ENCODE measurements at regions not wholly inside any gene's neighbourhood (a gene's known extent, or its start where the extent isn't known, plus 50 kb on each side); places are given as distances from the start of the nearest gene placed in this dataset.

DNA sequence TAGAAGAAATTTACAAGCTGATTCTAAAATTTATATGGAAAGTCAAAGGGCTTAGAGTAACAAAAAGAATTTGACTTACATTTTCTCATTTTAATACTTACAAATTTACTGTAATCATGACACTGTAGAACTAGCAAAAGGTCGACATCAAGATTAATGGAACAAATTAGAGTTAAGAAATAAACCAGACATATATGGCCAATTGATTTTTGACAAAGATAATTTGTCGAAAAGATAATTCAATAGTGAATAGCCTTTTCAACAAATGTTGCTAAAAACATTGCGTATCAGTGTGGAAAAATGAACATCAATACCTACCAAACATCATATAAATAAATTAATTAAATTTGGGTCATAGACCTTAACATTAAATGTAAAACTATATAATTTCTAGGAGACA is 955.5 kb upstream of the AUTS2 start:
- CTCF ChIA-PET: no interaction called here
- ATAC-seq (replicated peaks in 1 of 4) (no peak), DNase-seq (no peak)
- Histone ChIP-seq H3K9me3 (no peaks in the 10 kb centered on the region), H3K4me3 (ENCODE audit: control insufficient read depth in 1 of 2, extremely low read depth in 1 of 2, low read length in 1 of 2) (no peak overlapping the region), H3K27me3 (replicated peaks in 1 of 2; ENCODE audit: control insufficient read depth in 2 of 2, extremely low read depth in 1 of 2, insufficient read depth in 2 of 2, low read length in 1 of 2) (no peaks in the 10 kb centered on the region), H3K36me3 (ENCODE audit: control insufficient read depth in 2 of 2, extremely low read depth in 1 of 2, insufficient read depth in 1 of 2, low read length in 1 of 2) (no peaks in the 10 kb centered on the region), H3K4me1 (ENCODE audit: control insufficient read depth in 1 of 2, extremely low read depth in 1 of 2, insufficient read depth in 2 of 2, low read length in 2 of 2) (no peaks in the 10 kb centered on the region), H3K27ac (ENCODE audit: low read length) (no peak overlapping the region)
- Mint-ChIP-seq H3K27ac (no peak overlapping the region), H3K9me3 (peaks cover 9 to 19% (median 11%) of the 10 kb centered on the region in 3 donors), H3K36me3 (no peaks in the 10 kb centered on the region), H3K27me3 (no peaks in the 10 kb centered on the region), H3K4me1 (no peaks in the 10 kb centered on the region), H3K4me3 (no peak overlapping the region)
- no CpG with 5 or more reads among the region's 3 CpGs for WGBS (ENCODE audit: insufficient coverage)
- POLR2A ChIA-PET: no interaction called here

DNA sequence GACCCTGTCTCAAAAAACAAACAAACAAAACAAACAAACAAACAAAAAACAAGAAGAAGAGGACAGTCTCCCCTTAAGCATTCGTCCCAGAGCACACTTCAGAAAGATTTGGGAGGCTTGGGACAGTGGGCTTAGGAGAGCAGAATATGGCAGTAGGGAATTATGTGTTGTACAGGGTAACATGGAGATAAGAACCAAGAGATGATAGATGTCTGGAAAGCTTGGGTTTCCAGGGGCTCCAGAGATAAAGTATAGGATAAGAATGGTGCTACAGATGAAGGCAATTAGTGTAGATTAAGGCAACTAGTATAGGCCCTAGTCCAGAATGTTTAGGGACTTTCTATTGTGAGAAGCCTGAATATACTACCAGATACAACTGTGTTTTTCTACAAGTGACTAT is 934.9 kb upstream of the AUTS2 start:
- Mint-ChIP-seq H3K9me3 (peaks cover 9 to 22% (median 17%) of the 10 kb centered on the region in 3 donors), H3K27me3 (peaks cover 0 to 4% of the 10 kb centered on the region in 2 donors), H3K36me3 (no peaks in the 10 kb centered on the region), H3K4me3 (no peak overlapping the region), H3K27ac (no peak overlapping the region), H3K4me1 (no peaks in the 10 kb centered on the region)
- no CpG with 5 or more reads among the region's 1 CpG for WGBS (ENCODE audit: insufficient coverage)
- ChIA-PET CTCF (no interaction called here), POLR2A (no interaction called here)
- no peaks in the 10 kb centered on the region for H3K4me1 ChIP-seq (ENCODE audit: control insufficient read depth in 1 of 2, extremely low read depth in 1 of 2, insufficient read depth in 2 of 2, low read length in 2 of 2)
- H3K27ac ChIP-seq (ENCODE audit: low read length): no peak overlapping the region
- DNase-seq (no peak), ATAC-seq (replicated peaks in 1 of 4) (no peak)
- H3K27me3 ChIP-seq (replicated peaks in 1 of 2; ENCODE audit: control insufficient read depth in 2 of 2, extremely low read depth in 1 of 2, insufficient read depth in 2 of 2, low read length in 1 of 2): no peaks in the 10 kb centered on the region
- no peaks in the 10 kb centered on the region for H3K36me3 ChIP-seq (ENCODE audit: control insufficient read depth in 2 of 2, extremely low read depth in 1 of 2, insufficient read depth in 1 of 2, low read length in 1 of 2)
- no peaks in the 10 kb centered on the region for H3K9me3 ChIP-seq
- no peak overlapping the region for H3K4me3 ChIP-seq (ENCODE audit: control insufficient read depth in 1 of 2, extremely low read depth in 1 of 2, low read length in 1 of 2)

DNA sequence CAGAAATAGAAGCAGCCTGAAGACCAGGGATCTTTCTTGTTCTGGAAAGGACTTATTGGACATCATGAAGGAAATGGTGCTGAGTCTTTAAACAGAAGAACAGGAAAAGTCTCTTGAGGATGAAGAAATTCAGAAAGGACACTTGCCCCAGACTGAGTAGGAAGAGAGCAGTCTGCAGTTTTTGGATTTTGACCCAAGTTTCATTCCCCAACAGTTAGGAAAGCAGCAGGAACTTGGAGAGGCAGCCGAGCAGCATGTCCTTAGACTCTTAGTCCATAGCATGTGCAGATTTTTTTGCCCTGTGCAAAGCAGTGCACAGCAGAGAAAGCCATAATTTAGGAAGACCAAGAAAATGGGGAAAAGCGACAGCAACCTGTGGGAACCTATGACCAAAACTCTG is 927.2 kb upstream of the AUTS2 start:
- H3K27me3 ChIP-seq (replicated peaks in 1 of 2; ENCODE audit: control insufficient read depth in 2 of 2, extremely low read depth in 1 of 2, insufficient read depth in 2 of 2, low read length in 1 of 2): no peaks in the 10 kb centered on the region
- no peaks in the 10 kb centered on the region for H3K36me3 Mint-ChIP-seq
- H3K27ac Mint-ChIP-seq: no peak overlapping the region
- POLR2A ChIA-PET: no interaction called here
- 59% methylated on average over 2 of the region's 2 CpGs for WGBS (ENCODE audit: insufficient coverage)
- ATAC-seq (replicated peaks in 1 of 4): no peak
- DNase-seq: no peak
- CTCF ChIA-PET: interaction anchor here in 1 of 2 donors (0.7 kb wide), 1 partner anchor 528 kb away, joined by 7 read pairs; no protein-coding TSS in a partner anchor
- peaks cover 0 to 4% of the 10 kb centered on the region in 2 donors for H3K27me3 Mint-ChIP-seq
- H3K4me3 ChIP-seq (ENCODE audit: control insufficient read depth in 1 of 2, extremely low read depth in 1 of 2, low read length in 1 of 2): no peak overlapping the region
- H3K4me1 ChIP-seq (ENCODE audit: control insufficient read depth in 1 of 2, extremely low read depth in 1 of 2, insufficient read depth in 2 of 2, low read length in 2 of 2): no peaks in the 10 kb centered on the region
- H3K27ac ChIP-seq (ENCODE audit: low read length): no peak overlapping the region
- H3K4me1 Mint-ChIP-seq: no peaks in the 10 kb centered on the region
- H3K9me3 Mint-ChIP-seq: peaks cover 11 to 27% (median 16%) of the 10 kb centered on the region in 3 donors
- no peaks in the 10 kb centered on the region for H3K9me3 ChIP-seq
- H3K4me3 Mint-ChIP-seq: no peak overlapping the region
- H3K36me3 ChIP-seq (ENCODE audit: control insufficient read depth in 2 of 2, extremely low read depth in 1 of 2, insufficient read depth in 1 of 2, low read length in 1 of 2): no peaks in the 10 kb centered on the region

DNA sequence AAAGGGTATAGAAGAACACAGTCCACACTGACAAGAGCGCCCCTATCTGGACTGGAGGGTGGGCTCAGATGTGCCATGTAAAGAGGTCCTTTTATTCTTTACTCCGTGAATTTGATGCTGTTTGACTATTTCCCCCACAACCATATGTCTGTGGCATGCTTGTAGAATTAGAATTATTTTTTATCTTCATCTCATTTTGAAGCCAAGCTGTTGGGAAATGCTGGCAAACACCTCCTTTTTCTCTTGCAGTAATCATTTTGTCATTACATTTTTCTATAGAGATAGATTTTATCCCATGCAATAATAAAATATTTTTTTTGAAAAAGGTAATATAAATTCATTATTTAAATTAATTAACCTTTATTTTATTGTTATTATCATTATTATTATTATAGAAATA is 926.6 kb upstream of the AUTS2 start:
- ChIA-PET CTCF (no interaction called here), POLR2A (no interaction called here)
- DNase-seq (no peak), ATAC-seq (replicated peaks in 1 of 4) (no peak)
- Mint-ChIP-seq H3K9me3 (peaks cover 12 to 30% (median 16%) of the 10 kb centered on the region in 3 donors), H3K36me3 (no peaks in the 10 kb centered on the region), H3K4me3 (no peak overlapping the region), H3K4me1 (no peaks in the 10 kb centered on the region), H3K27me3 (peaks cover 0 to 4% of the 10 kb centered on the region in 2 donors), H3K27ac (no peak overlapping the region)
- Histone ChIP-seq H3K36me3 (ENCODE audit: control insufficient read depth in 2 of 2, extremely low read depth in 1 of 2, insufficient read depth in 1 of 2, low read length in 1 of 2) (no peaks in the 10 kb centered on the region), H3K4me3 (ENCODE audit: control insufficient read depth in 1 of 2, extremely low read depth in 1 of 2, low read length in 1 of 2) (no peak overlapping the region), H3K27ac (ENCODE audit: low read length) (no peak overlapping the region), H3K27me3 (replicated peaks in 1 of 2; ENCODE audit: control insufficient read depth in 2 of 2, extremely low read depth in 1 of 2, insufficient read depth in 2 of 2, low read length in 1 of 2) (no peaks in the 10 kb centered on the region), H3K9me3 (no peaks in the 10 kb centered on the region), H3K4me1 (ENCODE audit: control insufficient read depth in 1 of 2, extremely low read depth in 1 of 2, insufficient read depth in 2 of 2, low read length in 2 of 2) (no peaks in the 10 kb centered on the region)
- no CpG with 5 or more reads among the region's 2 CpGs for WGBS (ENCODE audit: insufficient coverage)

DNA sequence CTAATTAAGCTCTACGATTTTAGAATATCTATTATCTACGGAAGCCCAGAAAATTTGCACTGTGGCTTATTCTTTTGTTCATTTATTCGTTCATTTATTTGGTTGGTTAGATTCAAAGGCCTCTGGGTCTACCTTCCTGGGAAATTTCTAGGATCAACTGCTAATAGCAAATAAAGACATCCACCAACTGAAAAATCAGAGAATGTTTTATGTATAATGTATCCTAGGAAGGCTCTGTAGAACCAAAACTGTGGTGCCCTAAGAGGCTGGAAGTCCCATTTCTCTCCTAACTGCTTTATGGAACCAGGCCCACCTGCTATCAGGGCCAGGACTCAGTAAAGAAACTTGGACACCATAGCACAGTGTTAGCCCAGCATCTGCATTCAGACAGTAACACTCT is 923.4 kb upstream of the AUTS2 start:
- H3K27ac Mint-ChIP-seq: no peak overlapping the region
- H3K27me3 ChIP-seq (replicated peaks in 1 of 2; ENCODE audit: control insufficient read depth in 2 of 2, extremely low read depth in 1 of 2, insufficient read depth in 2 of 2, low read length in 1 of 2): no peaks in the 10 kb centered on the region
- no peak overlapping the region for H3K4me3 ChIP-seq (ENCODE audit: control insufficient read depth in 1 of 2, extremely low read depth in 1 of 2, low read length in 1 of 2)
- H3K36me3 ChIP-seq (ENCODE audit: control insufficient read depth in 2 of 2, extremely low read depth in 1 of 2, insufficient read depth in 1 of 2, low read length in 1 of 2): no peaks in the 10 kb centered on the region
- CTCF ChIA-PET: no interaction called here
- H3K9me3 ChIP-seq: no peaks in the 10 kb centered on the region
- H3K4me3 Mint-ChIP-seq: no peak overlapping the region
- H3K4me1 ChIP-seq (ENCODE audit: control insufficient read depth in 1 of 2, extremely low read depth in 1 of 2, insufficient read depth in 2 of 2, low read length in 2 of 2): no peaks in the 10 kb centered on the region
- no peaks in the 10 kb centered on the region for H3K36me3 Mint-ChIP-seq
- no peak overlapping the region for H3K27ac ChIP-seq (ENCODE audit: low read length)
- no peaks in the 10 kb centered on the region for H3K4me1 Mint-ChIP-seq
- WGBS (ENCODE audit: insufficient coverage): no CpG with 5 or more reads among the region's 3 CpGs
- H3K27me3 Mint-ChIP-seq: no peaks in the 10 kb centered on the region
- POLR2A ChIA-PET: no interaction called here
- no peak for ATAC-seq (replicated peaks in 1 of 4)
- DNase-seq: no peak
- H3K9me3 Mint-ChIP-seq: peaks cover 13 to 31% (median 20%) of the 10 kb centered on the region in 3 donors

DNA sequence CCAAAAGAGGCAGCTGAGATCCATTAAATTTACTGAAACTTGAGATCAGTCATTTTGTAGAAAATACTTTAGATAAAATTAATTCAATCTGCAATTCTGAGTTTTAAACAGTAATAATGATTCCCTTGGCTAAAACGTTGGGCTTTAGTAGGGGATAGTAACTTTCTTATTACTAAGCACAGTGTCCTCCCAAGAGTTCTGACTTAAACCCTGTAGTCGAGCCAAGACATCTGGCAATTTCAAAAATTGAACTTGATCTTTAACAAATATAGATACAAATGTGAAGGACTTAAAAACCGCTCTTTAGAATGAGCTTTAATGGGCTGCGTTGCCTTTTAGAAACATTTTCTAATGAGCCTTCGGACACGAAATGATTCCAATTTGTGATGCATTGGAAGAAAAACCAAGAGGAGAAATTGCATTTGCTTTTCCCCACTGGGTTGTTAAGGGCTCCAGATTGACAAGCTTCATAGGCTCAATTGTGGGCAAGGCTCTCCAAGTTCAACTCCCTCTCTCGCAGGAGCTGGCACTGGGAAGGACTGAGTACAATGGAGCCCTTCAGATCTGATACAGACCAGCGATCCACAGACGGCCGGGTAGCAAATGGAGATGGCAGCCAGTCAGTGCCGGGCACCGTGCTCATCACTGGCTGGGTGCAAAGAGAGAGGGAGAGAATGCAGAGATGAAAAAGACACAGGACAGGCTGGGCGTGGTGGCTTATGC is 921.3 kb upstream of the AUTS2 start:
- ATAC-seq (replicated peaks in 1 of 4) (no peak), DNase-seq (no peak)
- no peaks in the 10 kb centered on the region for H3K36me3 ChIP-seq (ENCODE audit: control insufficient read depth in 2 of 2, extremely low read depth in 1 of 2, insufficient read depth in 1 of 2, low read length in 1 of 2)
- H3K4me1 ChIP-seq (ENCODE audit: control insufficient read depth in 1 of 2, extremely low read depth in 1 of 2, insufficient read depth in 2 of 2, low read length in 2 of 2): no peaks in the 10 kb centered on the region
- 95% methylated on average over 9 of the region's 13 CpGs for WGBS (ENCODE audit: insufficient coverage)
- Mint-ChIP-seq H3K4me1 (no peaks in the 10 kb centered on the region), H3K4me3 (no peak overlapping the region), H3K27me3 (no peaks in the 10 kb centered on the region), H3K9me3 (peaks cover 17 to 28% (median 17%) of the 10 kb centered on the region in 3 donors), H3K36me3 (no peaks in the 10 kb centered on the region), H3K27ac (no peak overlapping the region)
- CTCF ChIA-PET: no interaction called here
- H3K27me3 ChIP-seq (replicated peaks in 1 of 2; ENCODE audit: control insufficient read depth in 2 of 2, extremely low read depth in 1 of 2, insufficient read depth in 2 of 2, low read length in 1 of 2): no peaks in the 10 kb centered on the region
- H3K4me3 ChIP-seq (ENCODE audit: control insufficient read depth in 1 of 2, extremely low read depth in 1 of 2, low read length in 1 of 2): no peak overlapping the region
- H3K27ac ChIP-seq (ENCODE audit: low read length): no peak overlapping the region
- H3K9me3 ChIP-seq: no peaks in the 10 kb centered on the region
- POLR2A ChIA-PET: no interaction called here

DNA sequence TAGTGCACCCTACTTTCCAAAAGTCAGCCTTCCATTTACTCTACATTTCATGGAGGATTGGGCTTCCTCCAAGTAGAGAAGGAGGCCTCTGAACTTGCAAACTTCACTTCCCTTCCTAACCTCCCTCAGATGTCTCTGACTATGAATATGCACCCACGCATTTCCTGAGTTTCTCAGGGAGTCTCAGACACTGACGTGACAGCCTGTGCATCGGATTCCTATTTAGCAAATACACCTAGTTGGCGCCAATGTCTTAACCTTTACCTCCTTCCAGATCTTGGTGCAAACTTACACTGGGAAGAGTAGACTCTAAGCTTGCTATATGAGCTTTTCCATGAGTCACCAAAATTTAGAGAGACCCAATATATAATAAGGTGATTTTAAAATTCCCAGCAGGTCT is 920.1 kb upstream of the AUTS2 start:
- Mint-ChIP-seq H3K4me1 (no peaks in the 10 kb centered on the region), H3K9me3 (peaks cover 17 to 23% (median 17%) of the 10 kb centered on the region in 3 donors), H3K27me3 (no peaks in the 10 kb centered on the region), H3K4me3 (no peak overlapping the region), H3K27ac (no peak overlapping the region), H3K36me3 (no peaks in the 10 kb centered on the region)
- ChIA-PET POLR2A (no interaction called here), CTCF (no interaction called here)
- DNase-seq: no peak
- Histone ChIP-seq H3K4me1 (ENCODE audit: control insufficient read depth in 1 of 2, extremely low read depth in 1 of 2, insufficient read depth in 2 of 2, low read length in 2 of 2) (no peaks in the 10 kb centered on the region), H3K27ac (ENCODE audit: low read length) (no peak overlapping the region), H3K36me3 (ENCODE audit: control insufficient read depth in 2 of 2, extremely low read depth in 1 of 2, insufficient read depth in 1 of 2, low read length in 1 of 2) (no peaks in the 10 kb centered on the region), H3K9me3 (no peaks in the 10 kb centered on the region), H3K4me3 (ENCODE audit: control insufficient read depth in 1 of 2, extremely low read depth in 1 of 2, low read length in 1 of 2) (no peak overlapping the region), H3K27me3 (replicated peaks in 1 of 2; ENCODE audit: control insufficient read depth in 2 of 2, extremely low read depth in 1 of 2, insufficient read depth in 2 of 2, low read length in 1 of 2) (no peaks in the 10 kb centered on the region)
- no CpG with 5 or more reads among the region's 4 CpGs for WGBS (ENCODE audit: insufficient coverage)
- ATAC-seq (replicated peaks in 1 of 4): no peak
